Small intestine (tissue), 7 donors: ENCODE measurements at regions not wholly inside any gene's neighbourhood (a gene's known extent, or its start where the extent isn't known, plus 50 kb on each side); places are given as distances from the start of the nearest gene placed in this dataset.

Experiments
- DNase-seq, 2 donors: peaks; one replicate each; pipeline versions ENCODE4 v3.0.0 to v3.0.0-alpha.2; 2013
- FAIRE-seq: peaks from 2 replicates; lab custom pipeline; 2012; peaks lifted over from hg19 to GRCh38; lab: Jason Lieb, UNC
- H3K27ac ChIP-seq, 3 donors: one replicate each; pipeline ENCODE4 v1.5.1; 2013; ENCODE audit warnings: low read length in 2 of 3, mild to moderate bottlenecking in 2 of 3, control low read depth in 1 of 3, inconsistent platforms in 1 of 3, low read depth in 1 of 3, moderate library complexity in 1 of 3
- H3K27me3 ChIP-seq, 3 donors: one replicate each; pipeline ENCODE4 v1.6.1; 2013; ENCODE audit warnings: low read length in 3 of 3, inconsistent platforms in 1 of 3; ENCODE audit not compliant: control insufficient read depth in 3 of 3, insufficient read depth in 3 of 3
- H3K36me3 ChIP-seq, 3 donors: one replicate each; pipeline ENCODE4 v1.6.1; 2013; ENCODE audit warnings: low read length in 3 of 3, inconsistent platforms in 1 of 3, low read depth in 1 of 3, mild to moderate bottlenecking in 1 of 3, moderate library complexity in 1 of 3; ENCODE audit not compliant: control insufficient read depth in 3 of 3, insufficient read depth in 2 of 3
- H3K4me1 ChIP-seq, 3 donors: one replicate each; pipeline ENCODE4 v1.6.1; 2013; ENCODE audit warnings: low read length in 2 of 3, inconsistent platforms in 1 of 3, low read depth in 1 of 3, mild to moderate bottlenecking in 1 of 3, moderate library complexity in 1 of 3; ENCODE audit not compliant: control insufficient read depth in 3 of 3, insufficient read depth in 2 of 3
- H3K4me3 ChIP-seq, 3 donors: one replicate each; pipeline ENCODE4 v1.5.1; 2013; ENCODE audit warnings: low read length in 3 of 3, control low read depth in 1 of 3, inconsistent platforms in 1 of 3, low read depth in 1 of 3, mild to moderate bottlenecking in 1 of 3, moderate library complexity in 1 of 3
- H3K9me3 ChIP-seq, 2 donors: one replicate each; pipeline ENCODE4 v1.6.1; 2013; ENCODE audit warnings: low read depth in 1 of 2, low read length in 1 of 2; ENCODE audit not compliant: control insufficient read depth in 2 of 2, insufficient read depth in 1 of 2
- WGBS, 3 donors: extraction: QIAGEN DNeasy Blood & Tissue Kit; methylation state at CpG; one replicate each; pipeline ENCODE4 v1.1.7; 2013; 5-methylcytosine and 5-hydroxymethylcytosine counted together
- donor health status: healthy with polysubstance abuse.
- donor health status: control.
- donor health status: control.
- donor health status: Bipolar disorder and iron deficiency.
- donor health status: healthy.

DNA sequence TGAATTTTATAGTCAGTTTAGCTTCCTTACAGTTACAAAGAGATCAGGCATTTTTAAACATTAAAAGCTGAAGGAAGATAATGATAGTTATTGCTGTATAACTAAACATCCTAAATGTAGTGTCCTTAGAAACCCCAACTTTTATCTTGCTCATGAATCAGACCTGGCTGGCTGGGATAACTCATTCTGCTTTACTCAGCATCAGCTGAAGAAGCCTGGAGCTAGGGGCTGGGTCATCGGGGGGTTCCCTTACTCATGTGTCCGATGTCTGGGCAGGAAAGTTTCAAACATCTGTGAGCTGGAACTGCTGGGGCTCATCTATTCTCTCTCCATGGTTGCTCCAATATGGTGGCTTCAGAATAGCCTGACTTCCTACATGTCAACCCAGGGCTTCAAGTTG is 113.9 kb downstream of the MTNR1A start:
- Histone ChIP-seq H3K27ac (no peak overlapping the region), H3K4me3 (no peak overlapping the region), H3K4me1 (no peaks in the 10 kb centered on the region), H3K9me3 (no peaks in the 10 kb centered on the region), H3K27me3 (no peaks in the 10 kb centered on the region), H3K36me3 (no peaks in the 10 kb centered on the region)
- DNase-seq (no peak), FAIRE-seq (no peak)
- WGBS, 3 donors = 89 to 94% (median 91%) methylated on average over 2 of the region's 2 CpGs

DNA sequence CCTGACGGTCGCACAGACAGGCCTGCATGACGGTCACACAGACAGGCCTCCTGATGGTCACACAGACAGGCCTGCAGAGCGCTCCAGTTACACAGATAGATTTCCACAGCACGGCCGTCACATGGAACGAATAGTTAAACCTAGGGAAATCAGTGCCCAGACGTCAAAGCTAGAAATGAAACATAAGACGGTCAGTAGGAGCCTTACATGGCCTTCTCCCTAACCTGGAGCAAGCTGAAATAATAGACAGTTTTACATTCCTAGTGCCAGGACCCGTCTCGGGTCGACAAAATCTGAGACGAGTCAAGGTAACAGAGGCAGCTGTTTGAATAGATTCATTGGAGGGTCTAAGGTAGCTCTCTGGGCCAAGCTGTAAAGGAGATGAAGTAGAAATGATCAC is 126.9 kb downstream of the MTNR1A start:
- DNase-seq = no peak
- no peak for FAIRE-seq
- Histone ChIP-seq H3K9me3 (peaks cover 0 to 3% of the 10 kb centered on the region in 2 donors), H3K4me3 (no peak overlapping the region), H3K36me3 (no peaks in the 10 kb centered on the region), H3K27ac (no peak overlapping the region), H3K27me3 (no peaks in the 10 kb centered on the region), H3K4me1 (no peaks in the 10 kb centered on the region)
- WGBS, 3 donors = 91 to 93% (median 93%) methylated on average over 13 of the region's 13 CpGs

DNA sequence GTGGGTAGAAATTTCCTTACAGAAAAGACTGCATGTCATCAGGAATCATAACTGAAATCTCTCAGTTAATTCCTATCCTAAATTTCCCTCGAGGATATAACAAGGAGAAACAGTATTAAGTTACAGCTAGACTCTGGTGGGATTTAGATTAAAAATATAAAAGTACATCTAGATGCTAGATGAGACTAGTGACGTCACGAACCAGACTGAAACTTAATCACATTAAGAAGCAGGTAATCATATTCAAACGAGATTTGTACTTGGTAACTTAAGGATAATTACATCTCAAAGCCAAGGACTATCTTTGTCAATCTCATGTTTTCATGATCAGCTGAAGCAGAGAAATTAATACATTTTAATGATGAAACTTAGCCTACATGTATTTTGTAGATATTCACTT is 130.6 kb downstream of the MTNR1A start:
- DNase-seq = no peak
- no peak for FAIRE-seq
- Histone ChIP-seq H3K27ac (no peak overlapping the region), H3K4me1 (no peaks in the 10 kb centered on the region), H3K4me3 (no peak overlapping the region), H3K36me3 (no peaks in the 10 kb centered on the region), H3K9me3 (no peaks in the 10 kb centered on the region), H3K27me3 (no peaks in the 10 kb centered on the region)
- WGBS, 3 donors = 54 to 76% (median 58%) methylated on average over 4 of the region's 4 CpGs

DNA sequence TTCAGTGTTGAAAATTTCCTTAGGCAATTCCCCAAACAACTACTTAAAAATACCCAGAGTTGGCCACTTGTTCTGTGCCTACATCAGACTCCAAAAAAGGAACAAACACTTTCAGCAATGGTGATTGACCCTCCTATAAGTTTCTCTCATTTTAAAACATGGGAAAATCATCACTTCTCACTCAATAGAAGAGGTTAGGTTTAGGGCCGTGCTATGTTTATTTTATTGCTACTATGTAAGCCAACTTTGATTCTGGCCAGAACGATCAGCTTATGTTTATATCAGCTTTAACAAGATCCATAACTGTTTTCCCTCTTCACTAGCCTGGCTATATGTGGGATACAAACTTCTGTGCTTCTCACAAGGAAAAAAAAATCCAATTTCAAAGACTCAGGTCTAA is 133.1 kb downstream of the MTNR1A start:
- DNase-seq (no peak), FAIRE-seq (no peak)
- no peaks in the 10 kb centered on the region for H3K36me3 ChIP-seq
- H3K4me1 ChIP-seq = no peaks in the 10 kb centered on the region
- no peak overlapping the region for H3K27ac ChIP-seq
- H3K4me3 ChIP-seq = no peak overlapping the region
- no peaks in the 10 kb centered on the region for H3K9me3 ChIP-seq
- no peaks in the 10 kb centered on the region for H3K27me3 ChIP-seq
- 66 to 77% (median 76%) methylated on average over 2 of the region's 2 CpGs for WGBS, 3 donors

DNA sequence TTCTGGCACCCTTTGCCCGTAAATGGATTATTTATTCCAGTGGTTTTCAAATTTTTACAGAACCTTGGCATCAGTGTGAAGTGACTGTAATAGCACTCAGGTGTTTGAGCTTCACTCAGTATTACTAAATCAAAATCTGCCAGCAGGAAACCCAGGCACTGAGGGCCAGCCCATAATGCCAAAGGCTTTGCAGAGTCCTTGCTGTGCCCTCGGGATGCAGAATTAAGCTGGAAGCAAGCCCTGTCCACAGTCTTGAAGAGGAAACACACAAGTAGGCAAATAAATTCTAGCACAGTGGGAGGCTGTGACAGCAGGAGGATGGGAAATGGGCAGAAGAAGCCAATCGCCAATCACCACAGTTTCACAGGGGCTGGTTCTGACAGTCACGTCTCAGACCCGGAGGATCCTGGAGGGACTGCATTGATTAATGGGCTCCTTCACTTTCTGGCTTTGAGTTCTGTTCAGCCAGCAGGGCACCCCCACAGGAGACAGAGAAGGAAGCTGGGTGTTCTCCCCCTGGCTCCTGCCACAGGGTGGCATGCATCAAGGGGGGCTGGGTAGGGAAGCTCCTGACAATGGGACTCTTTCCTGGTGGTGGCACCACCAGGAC is 138.8 kb downstream of the MTNR1A start:
- no peak overlapping the region for H3K4me3 ChIP-seq
- WGBS, 3 donors = 79 to 88% (median 85%) methylated on average over 5 of the region's 5 CpGs
- no peak for DNase-seq
- H3K9me3 ChIP-seq = no peaks in the 10 kb centered on the region
- H3K4me1 ChIP-seq = peaks cover 0 to 15% (median 0%) of the 10 kb centered on the region in 3 donors
- no peak overlapping the region for H3K27ac ChIP-seq
- H3K36me3 ChIP-seq = no peaks in the 10 kb centered on the region
- no peak for FAIRE-seq
- peaks cover 0 to 2% (median 0%) of the 10 kb centered on the region in 3 donors for H3K27me3 ChIP-seq

DNA sequence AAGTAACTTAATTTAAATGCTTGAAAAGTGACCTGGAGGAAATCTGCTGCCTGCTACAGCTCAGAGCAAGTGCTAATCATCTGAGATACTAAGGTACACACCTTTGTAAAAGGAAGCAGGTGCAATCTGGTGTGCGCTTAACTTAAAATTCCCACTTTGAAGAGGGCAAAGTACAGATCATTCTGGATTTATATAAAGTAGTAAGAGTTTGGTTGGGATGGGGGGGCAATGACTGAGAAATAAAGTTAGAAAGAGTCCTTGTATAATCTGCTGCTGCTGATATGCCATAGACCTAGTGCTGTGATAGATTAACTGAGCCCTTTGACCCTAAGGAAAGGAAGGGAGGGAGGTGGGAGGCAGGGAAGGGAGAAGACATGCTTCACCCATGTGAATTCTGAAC is 141.0 kb downstream of the MTNR1A start:
- peak overlapping the region in 1 of 3 donors; percentile 21 for H3K27ac ChIP-seq
- H3K27me3 ChIP-seq = peaks cover 0 to 2% (median 0%) of the 10 kb centered on the region in 3 donors
- H3K4me3 ChIP-seq = no peak overlapping the region
- WGBS, 3 donors = 13 to 69% (median 44%) methylated on average over 1 of the region's 1 CpG
- DNase-seq (peak; percentile 50 to 64), FAIRE-seq (no peak)
- no peaks in the 10 kb centered on the region for H3K36me3 ChIP-seq
- no peaks in the 10 kb centered on the region for H3K9me3 ChIP-seq
- H3K4me1 ChIP-seq = peaks cover 0 to 15% (median 0%) of the 10 kb centered on the region in 3 donors

DNA sequence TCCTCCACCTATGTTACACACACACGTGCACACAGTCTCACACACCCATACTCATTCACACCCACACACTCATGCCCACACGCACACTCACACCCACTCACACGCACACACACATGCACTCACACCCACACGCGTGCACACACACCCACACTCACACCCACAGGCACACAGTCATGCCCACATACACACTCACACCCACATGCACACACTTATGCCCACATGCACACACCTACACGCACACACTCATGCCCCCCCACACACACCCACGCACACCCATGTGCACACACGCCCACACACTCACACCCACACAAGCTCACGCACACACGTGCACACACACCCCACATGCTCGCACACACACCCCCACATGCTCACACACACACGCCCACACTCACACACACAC is 140.0 kb downstream of the F11 start:
- H3K27me3 ChIP-seq = no peaks in the 10 kb centered on the region
- no peak overlapping the region for H3K4me3 ChIP-seq
- no peaks in the 10 kb centered on the region for H3K9me3 ChIP-seq
- FAIRE-seq (no peak), DNase-seq (no peak)
- H3K4me1 ChIP-seq = no peaks in the 10 kb centered on the region
- no peak overlapping the region for H3K27ac ChIP-seq
- no peaks in the 10 kb centered on the region for H3K36me3 ChIP-seq
- 80 to 89% (median 81%) methylated on average over 12 of the region's 12 CpGs for WGBS, 3 donors

DNA sequence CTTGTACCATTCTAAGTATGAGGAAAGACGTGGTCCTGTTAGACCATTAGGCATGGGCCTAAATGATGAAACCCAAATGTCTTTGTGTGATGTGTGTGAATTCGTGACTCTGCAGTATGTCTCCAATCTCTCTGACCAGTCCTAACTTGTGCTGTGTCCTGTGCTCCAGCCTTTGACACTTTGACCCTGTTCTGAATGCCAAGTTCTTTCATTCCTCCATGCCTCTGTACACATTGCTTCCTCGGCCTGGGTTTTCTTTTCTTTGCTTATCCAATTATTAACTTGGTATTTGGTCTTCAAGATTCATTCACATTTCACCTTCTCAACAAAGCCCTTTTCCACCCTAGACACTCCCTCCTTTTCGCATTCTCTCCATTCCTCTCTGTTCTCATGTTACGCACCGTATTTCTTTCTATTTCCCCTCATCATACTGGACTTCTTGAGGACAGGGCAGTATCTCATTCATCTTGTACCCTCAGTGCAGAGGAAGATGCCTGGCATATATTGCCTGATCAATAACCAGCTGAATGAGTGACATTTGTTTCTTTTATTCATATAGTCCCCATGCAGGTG is 138.7 kb downstream of the F11 start:
- no peak for FAIRE-seq
- Histone ChIP-seq H3K4me3 (no peak overlapping the region), H3K27ac (no peak overlapping the region), H3K9me3 (no peaks in the 10 kb centered on the region), H3K4me1 (no peaks in the 10 kb centered on the region), H3K36me3 (no peaks in the 10 kb centered on the region), H3K27me3 (no peaks in the 10 kb centered on the region)
- DNase-seq = no peak
- 81 to 82% (median 81%) methylated on average over 6 of the region's 6 CpGs for WGBS, 3 donors

DNA sequence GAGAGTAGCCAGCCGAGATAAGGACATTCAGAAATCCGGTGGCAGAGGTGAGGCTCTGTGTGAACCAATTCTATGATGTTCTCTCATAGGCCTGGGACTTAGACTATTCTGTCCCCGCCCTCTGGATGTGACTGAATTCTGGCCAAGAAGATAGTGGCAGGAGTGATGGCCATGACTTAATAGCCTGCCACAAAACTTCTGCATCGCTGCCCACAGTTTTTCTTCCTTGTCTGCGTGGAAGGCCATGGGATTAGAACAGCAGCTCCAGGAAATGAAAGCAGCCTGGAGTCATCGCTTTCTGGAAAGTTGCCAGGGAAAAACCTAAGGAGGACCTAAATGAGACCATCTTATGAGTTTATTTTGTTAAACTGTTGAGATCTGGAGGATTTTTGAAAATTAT is 134.7 kb downstream of the F11 start:
- Histone ChIP-seq H3K27me3 (no peaks in the 10 kb centered on the region), H3K4me1 (no peaks in the 10 kb centered on the region), H3K27ac (no peak overlapping the region), H3K36me3 (no peaks in the 10 kb centered on the region), H3K4me3 (no peak overlapping the region), H3K9me3 (no peaks in the 10 kb centered on the region)
- 10 to 50% (median 42%) methylated on average over 6 of the region's 6 CpGs for WGBS, 3 donors
- FAIRE-seq (no peak), DNase-seq (peak in 1 of 2 donors; percentile 40)
